Peyer's patch (tissue), 4 donors: ENCODE measurements at regions not wholly inside any gene's neighbourhood (a gene's known extent, or its start where the extent isn't known, plus 50 kb on each side); places are given as distances from the start of the nearest gene placed in this dataset.
A peak's percentile ranks its signal among the peaks of the same experiment; 100 is the strongest.

ENCODE experiments used
- DNase-seq, 3 donors: peaks; one replicate each; pipeline ENCODE4 v3.0.0-alpha.2; 2017 to 2019
- H3K27ac ChIP-seq, 4 donors: fragments of 200-600 bp; sonication (generic); one replicate each; pipeline ENCODE4 v1.5.1; 2016 to 2019
- H3K27me3 ChIP-seq, 2 donors: fragments of 200-600 bp; sonication (generic); one replicate each; pipeline ENCODE4 v1.5.1; 2019
- H3K36me3 ChIP-seq, 3 donors: fragments of 200-600 bp; sonication (generic); one replicate each; pipeline ENCODE4 v1.5.1; 2016 to 2019
- H3K4me1 ChIP-seq, 4 donors: fragments of 200-600 bp; sonication (generic); one replicate each; pipeline ENCODE4 v1.5.1; 2016 to 2019
- H3K4me3 ChIP-seq, 4 donors: fragments of 200-600 bp; sonication (generic); 1 replicate in 3 of 4; 2 replicates in 1 of 4; pipeline ENCODE4 v1.5.1; 2016 to 2019; ENCODE audit warnings: mild to moderate bottlenecking in 1 of 4
- H3K9me3 ChIP-seq, 4 donors: fragments of 200-600 bp; sonication (generic); one replicate each; pipeline ENCODE4 v1.5.1; 2016 to 2019; ENCODE audit warnings: mild to moderate bottlenecking in 1 of 4
- POLR2A ChIP-seq, 2 donors: fragments of 450-650 bp; IDR thresholded peaks; one replicate each; pipeline ENCODE4 v1.5.1; 2017; ENCODE audit warnings: antibody characterized with exemption in 2 of 2, mild to moderate bottlenecking in 2 of 2, moderate library complexity in 2 of 2
- TF ChIP-seq, protein P1 (sequence below), 6 experiments: fragments of 450-650 bp in 4 of 6; fragments of 200-600 bp in 2 of 6; sonication (generic) in 1 of 6; IDR thresholded peaks; one replicate each; pipeline ENCODE4 v1.5.1; 2017 to 2019; ENCODE audit warnings: antibody characterized with exemption in 6 of 6, mild to moderate bottlenecking in 3 of 6, moderate library complexity in 1 of 6

DNA sequence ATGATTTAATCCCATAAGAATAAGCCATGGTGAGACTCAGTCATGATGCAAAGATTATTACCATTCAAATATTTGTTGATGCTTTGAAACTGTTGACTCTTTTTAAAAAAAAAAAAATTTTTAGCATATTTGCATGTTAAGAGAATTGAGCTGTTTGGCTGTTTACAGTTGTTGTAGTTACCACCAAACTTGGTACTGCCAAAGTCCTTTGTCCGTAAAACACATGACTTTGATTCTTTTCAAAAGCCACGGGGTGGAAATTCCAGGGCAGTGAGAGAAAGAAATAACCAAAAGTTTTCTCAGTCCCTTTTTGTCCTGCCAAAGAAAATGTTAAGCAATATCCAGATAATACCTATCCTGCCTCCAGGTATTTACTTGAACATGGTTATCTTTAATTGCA is 474.8 kb downstream of the METTL4 start:
- H3K27ac ChIP-seq: no peak overlapping the region
- H3K4me1 ChIP-seq: no peaks in the 10 kb centered on the region
- no peak for TF ChIP-seq POLR2A (IDR thresholded peaks at IDR 0.05)
- TF ChIP-seq, protein P1, sequence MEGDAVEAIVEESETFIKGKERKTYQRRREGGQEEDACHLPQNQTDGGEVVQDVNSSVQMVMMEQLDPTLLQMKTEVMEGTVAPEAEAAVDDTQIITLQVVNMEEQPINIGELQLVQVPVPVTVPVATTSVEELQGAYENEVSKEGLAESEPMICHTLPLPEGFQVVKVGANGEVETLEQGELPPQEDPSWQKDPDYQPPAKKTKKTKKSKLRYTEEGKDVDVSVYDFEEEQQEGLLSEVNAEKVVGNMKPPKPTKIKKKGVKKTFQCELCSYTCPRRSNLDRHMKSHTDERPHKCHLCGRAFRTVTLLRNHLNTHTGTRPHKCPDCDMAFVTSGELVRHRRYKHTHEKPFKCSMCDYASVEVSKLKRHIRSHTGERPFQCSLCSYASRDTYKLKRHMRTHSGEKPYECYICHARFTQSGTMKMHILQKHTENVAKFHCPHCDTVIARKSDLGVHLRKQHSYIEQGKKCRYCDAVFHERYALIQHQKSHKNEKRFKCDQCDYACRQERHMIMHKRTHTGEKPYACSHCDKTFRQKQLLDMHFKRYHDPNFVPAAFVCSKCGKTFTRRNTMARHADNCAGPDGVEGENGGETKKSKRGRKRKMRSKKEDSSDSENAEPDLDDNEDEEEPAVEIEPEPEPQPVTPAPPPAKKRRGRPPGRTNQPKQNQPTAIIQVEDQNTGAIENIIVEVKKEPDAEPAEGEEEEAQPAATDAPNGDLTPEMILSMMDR (IDR thresholded peaks at IDR 0.05): no peak
- H3K36me3 ChIP-seq: no peaks in the 10 kb centered on the region
- no peaks in the 10 kb centered on the region for H3K9me3 ChIP-seq
- no peaks in the 10 kb centered on the region for H3K27me3 ChIP-seq
- DNase-seq: no peak
- H3K4me3 ChIP-seq: no peak overlapping the region

DNA sequence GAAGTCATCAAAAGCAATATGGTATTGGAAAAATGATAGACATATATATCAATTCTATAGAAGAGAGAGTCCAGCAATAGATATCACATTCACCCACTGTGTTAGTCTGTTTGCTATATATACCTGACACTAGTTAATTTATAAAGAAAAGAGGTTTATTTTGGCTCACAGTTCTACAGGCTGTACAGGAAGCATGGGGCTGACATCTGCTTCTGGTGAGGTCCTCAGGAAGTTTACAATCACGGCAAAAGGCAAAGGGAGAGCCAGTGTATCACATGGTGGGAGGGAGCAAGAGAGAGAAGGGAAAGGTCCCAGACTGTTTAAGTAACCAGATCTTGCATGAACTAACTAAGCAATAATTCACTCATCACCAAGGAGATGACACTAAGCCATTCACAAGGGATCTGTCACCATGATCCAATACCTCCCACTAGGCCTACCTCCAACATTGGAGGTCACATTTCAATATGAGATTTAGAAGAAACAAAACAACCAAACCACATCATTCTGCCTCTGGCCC is 470.6 kb downstream of the METTL4 start:
- H3K27ac ChIP-seq: no peak overlapping the region
- H3K4me3 ChIP-seq: no peak overlapping the region
- H3K9me3 ChIP-seq: no peaks in the 10 kb centered on the region
- H3K27me3 ChIP-seq: no peaks in the 10 kb centered on the region
- DNase-seq: no peak
- H3K36me3 ChIP-seq: no peaks in the 10 kb centered on the region
- TF ChIP-seq POLR2A (IDR thresholded peaks at IDR 0.05): no peak
- TF ChIP-seq, protein P1 (IDR thresholded peaks at IDR 0.05): no peak
- no peaks in the 10 kb centered on the region for H3K4me1 ChIP-seq

DNA sequence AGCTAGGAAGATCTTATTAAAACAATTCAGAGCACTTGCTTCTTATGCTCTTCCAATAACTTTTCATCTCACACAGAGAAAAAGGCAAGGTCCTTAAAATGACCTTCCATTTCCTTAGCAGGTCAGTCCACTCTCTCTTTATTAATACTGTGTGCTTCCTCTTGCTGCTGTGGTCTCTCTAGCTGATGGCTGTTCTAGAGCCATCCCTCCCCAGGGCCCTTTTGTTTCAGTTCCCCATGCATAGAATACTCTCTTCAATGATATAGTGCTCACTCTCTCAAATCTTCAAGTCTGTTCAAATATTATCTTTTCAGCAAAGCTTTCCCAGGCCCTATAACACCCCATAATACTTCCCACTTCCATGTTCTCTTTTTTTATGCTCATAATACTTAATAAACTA is 469.3 kb downstream of the METTL4 start:
- Histone ChIP-seq H3K36me3 (no peaks in the 10 kb centered on the region), H3K4me3 (no peak overlapping the region), H3K9me3 (no peaks in the 10 kb centered on the region), H3K27ac (no peak overlapping the region), H3K4me1 (no peaks in the 10 kb centered on the region), H3K27me3 (no peaks in the 10 kb centered on the region)
- DNase-seq: no peak
- no peak for TF ChIP-seq POLR2A (IDR thresholded peaks at IDR 0.05)
- TF ChIP-seq, protein P1 (IDR thresholded peaks at IDR 0.05): no peak

DNA sequence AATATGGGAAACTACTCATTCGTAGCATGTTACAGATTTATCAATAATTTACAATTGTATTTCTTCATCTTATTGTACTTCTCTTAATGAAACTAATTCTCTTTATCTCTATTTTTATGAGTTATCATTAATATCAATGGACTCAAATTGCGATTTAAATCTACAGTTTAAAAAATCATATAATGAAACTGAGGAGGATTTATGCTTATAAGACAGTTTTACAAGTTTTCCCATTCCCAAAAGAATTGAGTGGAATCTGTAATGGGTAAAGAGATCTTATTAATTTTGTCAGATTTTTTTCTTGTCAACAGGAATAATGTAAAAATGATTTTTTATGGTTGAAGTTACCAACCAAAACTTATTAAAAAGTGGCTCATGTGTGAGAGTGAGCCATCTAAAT is 468.0 kb downstream of the METTL4 start:
- no peak for TF ChIP-seq POLR2A (IDR thresholded peaks at IDR 0.05)
- TF ChIP-seq, protein P1 (IDR thresholded peaks at IDR 0.05): no peak
- no peak for DNase-seq
- H3K27me3 ChIP-seq: no peaks in the 10 kb centered on the region
- no peaks in the 10 kb centered on the region for H3K9me3 ChIP-seq
- no peak overlapping the region for H3K4me3 ChIP-seq
- no peaks in the 10 kb centered on the region for H3K4me1 ChIP-seq
- no peaks in the 10 kb centered on the region for H3K36me3 ChIP-seq
- no peak overlapping the region for H3K27ac ChIP-seq

DNA sequence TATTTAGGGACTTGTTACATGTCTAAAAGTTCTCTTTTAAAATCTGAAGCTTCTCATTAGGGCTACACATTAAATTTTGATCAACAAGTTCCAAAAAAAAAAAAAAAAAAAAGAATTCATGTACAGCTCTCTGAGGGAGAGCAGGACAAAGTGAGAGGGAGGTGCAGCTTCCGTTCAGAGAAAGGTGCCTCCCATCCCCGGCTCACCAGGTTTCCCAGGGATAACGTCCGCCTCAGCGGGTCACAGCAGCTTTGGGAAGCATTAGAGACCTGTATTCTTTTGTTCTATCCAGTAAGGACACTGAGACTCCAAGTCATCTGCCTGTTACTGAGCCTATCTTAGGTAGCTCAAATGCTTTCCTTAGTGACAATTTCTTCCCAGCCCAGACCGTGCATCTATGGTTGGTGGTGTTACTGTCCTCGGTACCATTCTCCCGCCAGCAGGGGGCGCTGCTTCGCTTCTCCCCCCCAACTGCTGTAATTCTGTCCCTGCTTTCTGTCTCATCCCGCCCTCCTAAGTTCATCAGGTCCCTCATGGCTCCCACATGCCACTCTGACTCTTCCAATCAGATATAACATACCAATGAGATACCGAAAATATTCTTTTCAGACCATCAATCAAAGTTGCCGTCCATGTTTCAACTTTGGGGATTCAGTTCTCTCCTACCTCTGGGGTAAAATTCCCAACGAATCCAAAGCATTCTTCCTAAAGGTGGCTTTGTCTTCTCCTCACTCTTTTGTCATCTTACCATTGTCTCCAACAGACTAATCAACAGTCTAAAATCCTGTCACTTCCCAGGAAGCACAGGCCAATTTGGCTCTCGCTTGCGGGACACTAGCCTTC is 466.5 kb downstream of the METTL4 start:
- no peak overlapping the region for H3K27ac ChIP-seq
- H3K4me1 ChIP-seq: no peaks in the 10 kb centered on the region
- H3K36me3 ChIP-seq: no peaks in the 10 kb centered on the region
- H3K27me3 ChIP-seq: no peaks in the 10 kb centered on the region
- H3K9me3 ChIP-seq: no peaks in the 10 kb centered on the region
- DNase-seq: peak; percentile 20 to 63 (median 60)
- no peak overlapping the region for H3K4me3 ChIP-seq
- TF ChIP-seq, protein P1 (IDR thresholded peaks at IDR 0.05): peak in 5 of 6 experiments; percentile 11 to 54 (median 53)
- TF ChIP-seq POLR2A (IDR thresholded peaks at IDR 0.05): no peak
